ENCODE measurements at regions not wholly inside any gene's neighbourhood (a gene's known extent, or its start where the extent isn't known, plus 50 kb on each side); places are given as distances from the start of the nearest gene placed in this dataset.

- TF ChIP-seq CTCF (IDR thresholded peaks at IDR 0.05; ENCODE audit: control insufficient read depth, extremely low read depth, insufficient read depth): no peak
- peak; percentile 13 for DNase-seq (ENCODE audit: low read depth)
- H3K4me3 ChIP-seq (ENCODE audit: low read depth, low read length): no peak overlapping the region
These were observed 504.0 kb downstream of the RFPL4B start for GRCh38 chr6:112851146-112851545.

DNA sequence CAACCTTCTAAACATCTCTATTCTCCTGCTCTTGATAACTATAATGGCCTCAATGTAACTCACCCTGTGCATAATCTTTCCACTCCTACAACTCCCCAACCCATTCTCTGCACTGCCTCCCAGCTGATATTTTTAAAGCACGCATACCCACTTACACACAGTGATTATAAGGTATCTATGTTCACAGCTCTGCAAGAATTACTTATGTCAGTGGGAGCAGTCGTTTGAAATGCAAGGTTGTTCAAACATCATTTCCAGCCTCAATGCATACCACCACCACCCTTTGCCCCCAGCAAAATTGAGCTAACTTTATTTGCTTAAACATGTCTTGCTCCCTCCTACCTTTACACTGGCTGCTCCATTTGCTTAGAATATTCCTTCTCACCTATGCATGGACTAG, 506.0 kb downstream of the RFPL4B start:
- H3K4me3 ChIP-seq (ENCODE audit: low read depth, low read length): no peak overlapping the region
- TF ChIP-seq CTCF (IDR thresholded peaks at IDR 0.05; ENCODE audit: control insufficient read depth, extremely low read depth, insufficient read depth): no peak
- DNase-seq (ENCODE audit: low read depth): no peak

DNA sequence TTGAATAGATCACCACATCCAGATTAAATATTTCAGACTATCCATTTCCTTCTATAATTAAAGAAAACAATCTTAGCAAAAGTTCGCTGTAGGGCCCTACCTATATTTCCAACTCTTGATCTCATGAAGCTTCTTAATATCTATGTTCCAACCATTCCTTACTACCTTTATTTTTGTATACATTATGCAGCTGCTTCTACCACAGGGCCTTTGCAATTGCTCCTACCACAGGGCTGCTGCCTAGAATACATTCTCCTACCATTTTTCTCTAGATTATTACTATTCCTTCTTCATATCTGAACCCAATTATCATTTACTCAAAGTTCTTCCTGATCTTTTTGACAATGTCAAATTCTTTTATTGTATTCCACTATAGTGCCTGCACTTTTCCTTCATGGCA, 516.6 kb downstream of the RFPL4B start:
- no peak overlapping the region for H3K4me3 ChIP-seq (ENCODE audit: low read depth, low read length)
- TF ChIP-seq CTCF (IDR thresholded peaks at IDR 0.05; ENCODE audit: control insufficient read depth, extremely low read depth, insufficient read depth): no peak
- no peak for DNase-seq (ENCODE audit: low read depth)

DNA sequence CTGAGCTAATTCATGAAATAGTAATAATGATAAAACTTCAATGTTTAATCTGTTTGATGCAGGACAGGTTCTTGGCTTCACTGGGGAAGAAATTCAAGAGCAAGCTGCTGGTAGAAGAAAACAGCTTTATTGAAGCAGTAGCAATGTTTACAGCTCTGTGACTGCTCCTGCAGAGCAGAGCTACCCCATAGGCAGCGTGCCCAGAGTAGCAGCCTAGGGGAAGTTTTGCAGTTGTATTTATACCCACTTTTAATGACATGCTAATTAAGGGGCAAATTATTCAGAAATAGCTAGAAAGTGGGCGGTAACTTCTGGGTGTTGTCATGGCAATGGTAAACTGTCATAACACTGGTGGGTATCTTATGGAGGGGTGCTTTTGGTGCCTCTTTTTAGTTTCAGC, 518.0 kb downstream of the RFPL4B start:
- H3K4me3 ChIP-seq (ENCODE audit: low read depth, low read length): no peak overlapping the region

DNA sequence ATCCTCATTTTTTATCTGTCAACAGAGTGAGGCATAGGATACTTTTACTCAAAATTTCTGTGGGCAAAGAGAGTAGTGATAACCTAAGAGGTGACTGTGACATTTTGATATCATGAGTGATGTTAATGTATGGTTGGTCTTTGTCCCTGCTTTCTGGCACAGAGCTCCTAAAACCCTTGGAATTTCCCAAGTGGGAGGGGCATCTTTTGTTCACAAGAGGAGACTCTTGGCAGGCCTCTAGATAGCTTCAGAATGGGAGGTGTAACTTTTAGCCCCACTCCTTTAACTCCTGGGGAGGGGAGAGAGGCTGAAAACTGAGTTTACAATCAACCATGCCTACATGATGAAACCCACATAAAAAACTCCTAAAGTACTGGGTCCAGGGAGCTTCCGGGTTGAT, 527.8 kb downstream of the RFPL4B start:
- no peak for TF ChIP-seq CTCF (IDR thresholded peaks at IDR 0.05; ENCODE audit: control insufficient read depth, extremely low read depth, insufficient read depth)
- H3K4me3 ChIP-seq (ENCODE audit: low read depth, low read length): no peak overlapping the region
- no peak for DNase-seq (ENCODE audit: low read depth)

More for the DNA sequence above, 518.0 kb downstream of the RFPL4B start:
- TF ChIP-seq CTCF (IDR thresholded peaks at IDR 0.05; ENCODE audit: control insufficient read depth, extremely low read depth, insufficient read depth): no peak
- DNase-seq (ENCODE audit: low read depth): no peak

GRCh38 chr6:112877134-112878100, 530.3 kb downstream of the RFPL4B start:
- no peak for DNase-seq (ENCODE audit: low read depth)
- no peak overlapping the region for H3K4me3 ChIP-seq (ENCODE audit: low read depth, low read length)
- peak; percentile 43 for TF ChIP-seq CTCF (IDR thresholded peaks at IDR 0.05; ENCODE audit: control insufficient read depth, extremely low read depth, insufficient read depth)
